SJSA1 (cell line): ENCODE measurements at regions not wholly inside any gene's neighbourhood (a gene's known extent, or its start where the extent isn't known, plus 50 kb on each side); places are given as distances from the start of the nearest gene placed in this dataset.

Experiments used
- DNase-seq, 2 experiments: peaks; one replicate each; pipeline ENCODE4 v3.0.0-alpha.2; 2015 to 2020; ENCODE audit warnings: low spot score in 2 of 2, low read depth in 1 of 2
- H3K27ac ChIP-seq: fragments of 250-450 bp; sonication (Bioruptor Pico); 2 replicates; pipeline ENCODE4 v1.5.1; 2020; ENCODE audit warnings: mild to moderate bottlenecking, moderate library complexity
- H3K27me3 ChIP-seq: fragments of 250-450 bp; sonication (Bioruptor Pico); replicated peaks from 2 replicates; pipeline ENCODE4 v1.5.1; 2020; ENCODE audit warnings: mild to moderate bottlenecking, moderate library complexity
- H3K36me3 ChIP-seq: fragments of 250-450 bp; sonication (Bioruptor Pico); 2 replicates; pipeline ENCODE4 v1.5.1; 2020; ENCODE audit warnings: mild to moderate bottlenecking
- H3K4me1 ChIP-seq: fragments of 250-450 bp; sonication (Bioruptor Pico); replicated peaks from 2 replicates; pipeline ENCODE4 v1.6.1; 2021; ENCODE audit warnings: mild to moderate bottlenecking
- H3K4me3 ChIP-seq: fragments of 250-450 bp; sonication (Bioruptor Pico); 2 replicates; pipeline ENCODE4 v1.5.1; 2020; ENCODE audit warnings: mild to moderate bottlenecking
- H3K9me3 ChIP-seq: fragments of 250-450 bp; sonication (Bioruptor Pico); replicated peaks from 2 replicates; pipeline ENCODE4 v1.5.1; 2020; ENCODE audit warnings: mild to moderate bottlenecking

DNA sequence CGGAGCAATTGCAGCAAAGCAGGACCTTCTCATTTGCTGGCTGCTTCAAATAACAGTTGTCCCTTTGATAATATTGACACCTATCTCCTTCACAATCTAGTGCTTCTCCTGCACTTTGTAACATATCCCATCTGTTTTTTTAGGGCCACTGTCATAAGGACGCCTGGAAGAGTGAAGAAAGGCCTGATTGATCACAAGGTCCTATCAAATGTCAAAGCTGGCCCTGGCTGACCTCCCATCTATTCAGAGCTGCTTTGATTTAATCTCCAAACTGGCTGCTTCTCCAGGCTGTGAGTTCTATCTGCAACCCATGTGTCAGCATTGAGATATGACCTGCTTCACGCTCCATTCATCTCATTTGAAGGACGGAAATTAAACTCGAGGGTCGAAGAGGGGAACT lies 601.2 kb upstream of the KCNMB2 start:
- Histone ChIP-seq H3K27ac (no peak overlapping the region), H3K36me3 (no peaks in the 10 kb centered on the region), H3K27me3 (no peaks in the 10 kb centered on the region), H3K4me1 (peaks cover 8% of the 10 kb centered on the region; the same call in 1 of the 2 replicates), H3K9me3 (no peaks in the 10 kb centered on the region), H3K4me3 (no peak overlapping the region)
- no peak for DNase-seq

DNA sequence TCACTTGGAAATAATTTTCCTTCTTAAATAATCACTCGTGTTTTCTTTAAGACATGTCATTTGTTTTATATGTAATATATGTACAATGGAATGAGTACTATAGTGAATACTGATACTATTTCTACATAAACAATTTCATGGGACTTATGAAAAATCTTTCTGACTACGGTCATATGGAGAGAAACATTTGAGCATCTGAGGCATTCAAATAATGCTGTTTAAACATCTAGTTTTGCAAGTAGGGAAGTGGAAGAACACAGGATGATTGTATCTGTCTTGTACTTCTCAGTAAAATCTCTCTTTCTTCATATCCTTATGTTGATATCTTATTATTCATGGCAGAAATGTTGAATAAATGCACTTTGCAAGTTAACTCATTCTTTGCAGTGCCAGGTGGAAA lies 599.5 kb upstream of the KCNMB2 start:
- Histone ChIP-seq H3K36me3 (no peaks in the 10 kb centered on the region), H3K27me3 (no peaks in the 10 kb centered on the region)

DNA sequence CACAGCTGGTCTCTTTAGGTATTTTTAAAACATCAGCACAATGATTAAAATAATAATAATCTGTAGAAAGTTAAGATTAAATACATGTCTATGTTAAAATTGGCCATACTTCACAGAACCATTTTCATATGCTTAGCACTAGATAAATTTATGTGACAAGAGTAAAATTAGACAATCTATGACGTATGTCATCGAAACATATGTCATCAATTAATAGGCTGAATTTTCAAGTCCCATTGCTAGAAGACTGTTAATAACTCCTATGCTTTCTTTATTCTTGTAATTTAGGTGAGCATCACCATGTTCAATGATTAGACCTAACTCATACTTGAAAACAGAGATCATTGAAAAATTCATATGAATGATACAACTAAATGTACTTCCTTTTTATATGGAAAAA lies 593.3 kb upstream of the KCNMB2 start:
- H3K9me3 ChIP-seq, result no peaks in the 10 kb centered on the region
- no peak overlapping the region for H3K27ac ChIP-seq
- no peak for DNase-seq
- no peaks in the 10 kb centered on the region for H3K4me1 ChIP-seq
- H3K4me3 ChIP-seq, result no peak overlapping the region
- H3K27me3 ChIP-seq, result no peaks in the 10 kb centered on the region
- H3K36me3 ChIP-seq, result no peaks in the 10 kb centered on the region

More for the DNA sequence above, 599.5 kb upstream of the KCNMB2 start:
- peaks cover 8% of the 10 kb centered on the region; the same call in 1 of the 2 replicates for H3K4me1 ChIP-seq
- DNase-seq, result no peak
- no peak overlapping the region for H3K27ac ChIP-seq
- H3K9me3 ChIP-seq, result no peaks in the 10 kb centered on the region
- no peak overlapping the region for H3K4me3 ChIP-seq

DNA sequence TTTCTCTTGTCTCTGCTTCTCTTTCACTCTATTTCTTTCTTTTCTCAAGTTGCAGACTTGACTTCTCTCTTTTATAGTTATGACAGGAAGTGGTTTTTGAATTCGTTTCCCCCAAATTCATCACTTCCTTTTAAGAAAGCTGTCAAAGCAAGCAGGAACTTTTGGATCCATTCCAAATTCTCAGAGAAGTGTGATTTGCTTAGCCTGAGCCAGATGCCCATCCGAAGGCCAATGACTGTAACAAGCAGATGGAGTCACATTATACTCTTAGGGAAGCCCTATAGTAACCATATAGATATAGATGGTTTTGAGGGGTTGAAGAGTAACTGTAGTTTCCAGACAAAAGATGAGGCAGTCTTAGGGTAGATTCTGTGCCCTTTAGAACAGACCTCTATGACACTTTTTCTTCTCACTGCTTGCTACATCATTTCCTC lies 592.0 kb upstream of the KCNMB2 start:
- H3K36me3 ChIP-seq, result no peaks in the 10 kb centered on the region
- no peaks in the 10 kb centered on the region for H3K4me1 ChIP-seq
- DNase-seq, result no peak
- H3K9me3 ChIP-seq, result no peaks in the 10 kb centered on the region
- no peak overlapping the region for H3K27ac ChIP-seq
- H3K4me3 ChIP-seq, result no peak overlapping the region
- no peaks in the 10 kb centered on the region for H3K27me3 ChIP-seq

DNA sequence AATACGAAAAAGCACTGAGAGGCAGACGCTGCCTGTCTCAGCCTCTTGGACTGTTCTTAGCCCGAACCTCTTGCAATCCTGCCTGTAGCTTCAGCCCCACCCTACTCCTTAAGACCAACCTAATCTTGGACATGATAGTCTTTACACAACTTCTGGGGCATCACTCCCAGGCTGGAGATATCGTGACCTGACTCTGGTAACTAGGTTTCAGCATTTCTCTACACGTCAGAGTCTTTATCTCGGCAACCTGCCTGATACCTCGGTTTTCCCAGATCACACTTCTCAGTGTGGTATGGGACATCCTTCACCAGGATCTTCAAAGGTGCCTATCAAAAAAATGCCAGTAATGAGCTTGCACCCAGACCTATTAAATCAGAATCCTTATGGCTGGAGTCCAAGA lies 590.2 kb upstream of the KCNMB2 start:
- Histone ChIP-seq H3K4me3 (no peak overlapping the region), H3K9me3 (no peaks in the 10 kb centered on the region), H3K27me3 (no peaks in the 10 kb centered on the region), H3K4me1 (no peaks in the 10 kb centered on the region), H3K27ac (no peak overlapping the region), H3K36me3 (no peaks in the 10 kb centered on the region)
- no peak for DNase-seq

DNA sequence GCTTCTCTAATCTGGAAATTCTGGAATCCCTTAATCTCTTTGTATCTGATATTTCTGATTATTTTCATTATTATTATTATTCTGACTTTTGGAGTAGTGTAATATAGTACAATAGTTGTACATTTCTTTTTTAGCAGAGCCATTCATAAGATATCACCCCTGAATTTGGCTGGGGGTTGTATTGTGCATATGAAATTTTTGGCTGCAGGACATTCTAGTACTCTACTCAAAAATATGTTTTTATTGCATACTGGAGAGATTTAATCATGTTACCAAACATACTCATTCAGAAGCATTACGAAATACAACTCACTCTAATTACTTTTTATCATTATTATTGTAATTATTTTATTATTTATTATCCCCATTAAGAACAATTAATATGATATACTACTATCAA lies 589.7 kb upstream of the KCNMB2 start:
- Histone ChIP-seq H3K4me1 (no peaks in the 10 kb centered on the region), H3K27me3 (no peaks in the 10 kb centered on the region), H3K9me3 (no peaks in the 10 kb centered on the region), H3K4me3 (no peak overlapping the region), H3K36me3 (no peaks in the 10 kb centered on the region), H3K27ac (no peak overlapping the region)
- DNase-seq, result no peak

DNA sequence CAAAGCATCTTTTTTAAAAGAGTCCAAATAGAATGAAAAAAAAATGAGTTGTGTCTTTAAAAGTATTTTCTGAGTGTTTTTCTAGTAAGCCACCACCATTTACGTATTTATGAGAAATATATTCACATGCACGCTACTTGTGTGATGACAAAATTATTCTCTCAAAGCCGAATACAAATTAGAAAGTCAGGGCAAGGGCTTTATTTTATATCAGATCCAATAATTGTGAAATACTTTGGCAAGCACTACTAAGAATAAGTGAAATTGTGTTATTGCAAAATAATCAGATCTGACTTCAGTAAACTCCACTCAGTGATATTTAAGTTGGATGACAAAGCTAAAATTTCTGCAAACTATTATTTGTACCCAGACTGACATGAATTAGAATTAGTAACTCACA lies 589.3 kb upstream of the KCNMB2 start:
- H3K27ac ChIP-seq, result no peak overlapping the region
- H3K4me1 ChIP-seq, result no peaks in the 10 kb centered on the region
- no peak overlapping the region for H3K4me3 ChIP-seq
- H3K27me3 ChIP-seq, result no peaks in the 10 kb centered on the region
- H3K36me3 ChIP-seq, result no peaks in the 10 kb centered on the region
- no peaks in the 10 kb centered on the region for H3K9me3 ChIP-seq
- DNase-seq, result no peak

DNA sequence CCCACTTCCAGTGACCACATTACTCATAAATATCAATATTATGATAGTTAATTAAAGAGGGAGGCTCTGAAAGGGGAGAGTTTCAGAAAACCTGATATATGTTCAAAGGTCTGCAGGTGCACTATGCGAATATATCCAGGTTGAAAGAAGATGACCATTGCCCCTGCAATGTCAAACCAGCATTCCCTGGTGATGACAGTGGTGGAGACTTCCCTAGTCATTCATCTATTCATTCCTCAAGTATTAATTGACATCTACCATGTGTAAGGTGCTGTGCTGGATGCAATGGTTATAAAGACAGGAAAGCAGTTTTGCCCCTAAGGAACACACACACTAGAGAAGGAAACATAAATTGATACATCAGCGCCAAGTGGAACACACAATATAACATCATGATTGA lies 588.3 kb upstream of the KCNMB2 start:
- DNase-seq, result no peak
- Histone ChIP-seq H3K27ac (no peak overlapping the region), H3K9me3 (no peaks in the 10 kb centered on the region), H3K4me1 (no peaks in the 10 kb centered on the region), H3K27me3 (no peaks in the 10 kb centered on the region), H3K4me3 (no peak overlapping the region), H3K36me3 (no peaks in the 10 kb centered on the region)

DNA sequence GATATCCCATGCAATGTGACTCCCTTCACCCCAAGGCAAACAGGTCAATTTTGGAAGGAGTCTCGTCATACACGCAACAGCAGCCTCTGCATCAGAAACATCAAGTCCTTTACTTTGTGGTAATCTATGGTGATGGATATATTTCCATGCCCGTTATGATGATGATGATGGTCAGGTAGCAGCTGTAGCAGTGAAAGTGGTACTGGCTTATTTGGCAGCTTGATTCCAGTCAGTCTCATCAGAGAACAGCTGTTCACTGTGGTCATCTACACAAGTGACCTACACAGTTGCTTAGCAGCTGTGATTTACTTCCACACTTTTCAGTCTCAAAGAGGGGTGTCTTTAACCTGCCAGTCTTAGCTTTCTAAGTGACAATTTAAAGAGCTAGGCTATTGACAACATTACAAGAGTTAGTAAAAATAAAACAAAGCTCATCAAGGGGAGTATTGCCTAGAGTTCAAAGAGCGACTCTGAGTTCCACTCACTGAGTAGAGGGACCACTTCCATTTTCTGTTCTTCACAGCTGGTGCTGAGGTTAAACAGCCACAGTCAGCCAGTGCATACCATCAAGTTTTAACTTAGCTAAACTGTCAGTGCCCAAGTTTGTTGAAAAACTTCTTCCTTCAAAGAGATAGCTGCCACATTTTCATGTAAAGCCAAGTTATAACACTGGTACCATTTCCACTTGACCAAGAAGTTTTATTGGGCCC lies 587.4 kb upstream of the KCNMB2 start:
- no peak overlapping the region for H3K4me3 ChIP-seq
- no peaks in the 10 kb centered on the region for H3K4me1 ChIP-seq
- no peaks in the 10 kb centered on the region for H3K36me3 ChIP-seq
- no peaks in the 10 kb centered on the region for H3K9me3 ChIP-seq
- DNase-seq, result no peak
- no peak overlapping the region for H3K27ac ChIP-seq
- no peaks in the 10 kb centered on the region for H3K27me3 ChIP-seq

DNA sequence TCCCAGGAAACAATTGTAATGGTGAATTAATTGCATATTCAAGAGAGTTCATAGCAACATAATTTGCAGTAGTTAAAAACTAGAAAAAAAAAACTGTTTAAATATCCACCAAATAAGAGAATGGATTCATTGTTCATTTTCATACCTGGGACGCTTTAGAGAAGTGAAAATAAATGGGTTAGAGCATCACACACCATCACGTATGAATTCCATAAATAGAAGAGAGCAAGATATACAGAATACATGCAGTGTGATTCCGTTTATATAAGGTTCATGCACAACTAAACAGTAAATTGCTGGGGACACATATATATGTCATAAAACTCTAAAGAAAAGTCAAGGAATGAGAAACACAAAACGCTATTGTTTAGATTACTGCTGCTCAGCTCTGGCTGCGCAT lies 577.0 kb upstream of the KCNMB2 start:
- no peaks in the 10 kb centered on the region for H3K27me3 ChIP-seq
- no peaks in the 10 kb centered on the region for H3K4me1 ChIP-seq
- H3K36me3 ChIP-seq, result no peaks in the 10 kb centered on the region
- no peak overlapping the region for H3K27ac ChIP-seq
- no peak for DNase-seq
- no peak overlapping the region for H3K4me3 ChIP-seq
- H3K9me3 ChIP-seq, result no peaks in the 10 kb centered on the region

DNA sequence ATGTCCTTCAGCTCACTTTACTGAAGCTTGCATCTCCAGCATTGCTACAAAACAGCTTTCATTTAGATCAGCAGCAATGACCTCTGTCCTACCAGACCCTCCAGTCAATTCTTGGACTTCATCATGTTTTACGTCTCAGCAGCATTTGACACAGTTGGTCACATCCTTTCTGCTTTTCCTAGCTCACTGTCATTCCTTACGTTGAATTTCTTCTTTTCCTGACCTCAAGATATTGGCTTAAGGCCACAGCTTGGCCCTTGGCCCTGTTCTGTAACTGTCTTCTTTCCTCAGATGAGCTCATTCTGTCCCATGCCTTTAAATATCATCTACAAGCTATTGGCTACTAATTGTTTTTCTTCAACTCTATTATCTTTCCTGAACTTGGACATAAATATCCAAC lies 576.2 kb upstream of the KCNMB2 start:
- no peaks in the 10 kb centered on the region for H3K9me3 ChIP-seq
- no peaks in the 10 kb centered on the region for H3K36me3 ChIP-seq
- H3K27ac ChIP-seq, result no peak overlapping the region
- DNase-seq, result no peak
- H3K4me3 ChIP-seq, result no peak overlapping the region
- no peaks in the 10 kb centered on the region for H3K4me1 ChIP-seq
- no peaks in the 10 kb centered on the region for H3K27me3 ChIP-seq

DNA sequence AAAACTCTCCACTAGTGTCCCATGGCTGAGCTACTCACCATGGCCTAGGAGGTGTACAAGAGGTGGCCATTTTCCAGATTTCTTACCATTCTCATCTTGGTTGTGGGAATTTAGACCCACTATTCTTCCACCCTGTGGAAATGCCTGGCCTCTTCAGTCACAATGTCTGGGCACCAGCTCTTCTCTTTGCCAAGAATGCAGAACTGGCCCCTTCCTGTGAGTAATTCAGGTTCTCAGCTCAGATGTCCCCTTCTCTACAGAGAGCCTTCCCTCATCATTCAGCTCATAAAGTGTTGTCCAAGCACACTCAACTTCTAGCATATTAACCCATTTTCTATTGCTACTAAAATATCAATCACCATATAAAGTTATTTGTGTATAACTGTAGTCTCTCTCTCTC lies 575.5 kb upstream of the KCNMB2 start:
- Histone ChIP-seq H3K27ac (no peak overlapping the region), H3K36me3 (no peaks in the 10 kb centered on the region), H3K4me1 (no peaks in the 10 kb centered on the region), H3K9me3 (no peaks in the 10 kb centered on the region), H3K27me3 (no peaks in the 10 kb centered on the region), H3K4me3 (no peak overlapping the region)
- DNase-seq, result no peak

DNA sequence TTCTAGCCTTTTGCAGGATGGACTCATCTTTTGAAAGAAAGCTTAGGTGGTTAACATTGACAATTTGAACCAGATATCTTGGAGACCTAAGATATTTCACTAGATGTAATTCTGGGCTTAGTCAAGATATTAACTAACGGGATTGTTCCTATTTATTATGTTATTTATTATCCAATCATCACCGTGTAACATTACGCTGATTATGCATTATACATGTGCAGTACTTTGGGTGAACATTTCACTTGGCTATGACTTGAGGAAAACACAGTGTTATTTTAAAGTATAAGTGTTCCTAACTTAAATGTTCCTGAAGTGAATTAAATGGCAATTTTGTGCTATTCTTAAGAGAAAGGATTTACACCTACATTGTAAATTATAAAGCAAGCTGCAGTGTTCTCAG lies 574.5 kb upstream of the KCNMB2 start:
- Histone ChIP-seq H3K4me3 (no peak overlapping the region), H3K4me1 (no peaks in the 10 kb centered on the region), H3K9me3 (no peaks in the 10 kb centered on the region), H3K27me3 (no peaks in the 10 kb centered on the region), H3K36me3 (no peaks in the 10 kb centered on the region), H3K27ac (no peak overlapping the region)
- DNase-seq, result no peak

DNA sequence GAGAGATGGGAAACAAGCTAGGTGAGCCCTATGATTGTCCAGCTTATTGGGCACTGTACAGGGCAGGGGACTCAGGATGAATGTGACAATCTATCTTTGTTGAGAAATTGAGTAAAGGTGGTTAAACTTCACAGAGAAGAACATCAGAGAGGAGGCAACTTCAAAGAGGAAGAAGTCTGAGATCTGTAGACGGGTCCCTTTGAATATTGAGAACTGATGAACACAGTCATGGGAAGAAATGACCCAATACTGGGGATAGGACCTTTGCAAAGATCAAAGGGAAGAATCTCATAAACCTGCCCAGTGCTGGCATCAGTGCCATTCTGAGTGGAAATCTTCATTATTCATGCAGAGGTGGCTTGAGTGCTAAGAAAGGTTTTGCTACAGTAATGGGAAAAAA lies 569.7 kb upstream of the KCNMB2 start:
- no peaks in the 10 kb centered on the region for H3K36me3 ChIP-seq
- no peaks in the 10 kb centered on the region for H3K4me1 ChIP-seq
- H3K27ac ChIP-seq, result no peak overlapping the region
- H3K27me3 ChIP-seq, result no peaks in the 10 kb centered on the region
- no peak overlapping the region for H3K4me3 ChIP-seq
- no peak for DNase-seq
- no peaks in the 10 kb centered on the region for H3K9me3 ChIP-seq

DNA sequence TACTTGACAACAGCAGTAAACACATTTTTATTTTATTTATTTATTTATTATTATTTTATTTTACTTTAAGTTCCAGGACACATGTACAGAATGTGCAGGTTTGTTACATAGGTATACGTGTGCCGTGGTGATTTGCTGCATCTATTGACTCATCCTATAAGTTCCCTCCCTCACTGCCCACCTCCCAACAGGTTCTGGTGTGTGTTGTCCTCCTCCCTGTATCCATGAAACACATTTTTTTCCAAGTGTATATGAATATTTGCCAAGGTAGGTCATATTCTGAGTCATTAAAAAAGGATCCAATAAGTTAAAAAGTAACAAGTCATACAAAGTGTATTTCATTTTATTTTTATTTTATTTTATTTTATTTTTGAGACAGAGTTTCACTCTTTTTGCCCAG lies 567.3 kb upstream of the KCNMB2 start:
- Histone ChIP-seq H3K27ac (no peak overlapping the region), H3K4me3 (no peak overlapping the region), H3K4me1 (no peaks in the 10 kb centered on the region), H3K36me3 (no peaks in the 10 kb centered on the region), H3K27me3 (no peaks in the 10 kb centered on the region), H3K9me3 (no peaks in the 10 kb centered on the region)
- no peak for DNase-seq
